ENCODE measurements at regions not wholly inside any gene's neighbourhood (a gene's known extent, or its start where the extent isn't known, plus 50 kb on each side); places are given as distances from the start of the nearest gene placed in this dataset.

DNA sequence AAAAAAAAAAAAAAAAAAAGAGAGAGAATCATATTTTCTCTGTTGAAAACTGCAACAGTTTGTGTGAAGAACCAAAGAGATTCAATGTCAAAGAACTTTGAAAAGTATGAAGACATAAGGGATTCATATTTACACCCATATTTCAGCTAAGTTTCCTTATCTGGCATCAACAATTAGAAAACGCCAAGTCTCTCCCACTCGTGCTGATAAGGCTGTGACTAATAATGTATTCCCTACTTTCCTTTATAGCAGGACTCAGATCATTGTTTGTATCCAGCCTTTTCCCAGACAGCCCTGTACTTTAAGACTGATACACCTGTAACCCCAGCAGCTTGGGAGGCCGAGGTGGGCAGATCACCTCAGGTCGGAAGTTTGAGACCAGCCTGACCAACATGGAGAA lies 54.1 kb upstream of the STK32A start:
- TF ChIP-seq SIN3A (IDR thresholded peaks at IDR 0.05; ENCODE audit: borderline replicate concordance, low read depth, low read length) (no peak), NRF1 (IDR thresholded peaks at IDR 0.05; ENCODE audit: low read depth, low read length) (no peak), TCF12 (IDR thresholded peaks at IDR 0.05) (no peak), RFX5 (IDR thresholded peaks at IDR 0.05; ENCODE audit: low read length) (no peak), MEF2A (IDR thresholded peaks at IDR 0.05; ENCODE audit: borderline replicate concordance, low read depth) (no peak), POLR2AphosphoS5 (IDR thresholded peaks at IDR 0.05; ENCODE audit: low read depth, low read length) (no peak), YY1 (IDR thresholded peaks at IDR 0.05; ENCODE audit: low read depth) (no peak), FOXJ3 (CRISPR knock-in tag; IDR thresholded peaks at IDR 0.05) (no peak), GATA2 (CRISPR knock-in tag; IDR thresholded peaks at IDR 0.05) (no peak)
- TF ChIP-seq, protein P1, sequence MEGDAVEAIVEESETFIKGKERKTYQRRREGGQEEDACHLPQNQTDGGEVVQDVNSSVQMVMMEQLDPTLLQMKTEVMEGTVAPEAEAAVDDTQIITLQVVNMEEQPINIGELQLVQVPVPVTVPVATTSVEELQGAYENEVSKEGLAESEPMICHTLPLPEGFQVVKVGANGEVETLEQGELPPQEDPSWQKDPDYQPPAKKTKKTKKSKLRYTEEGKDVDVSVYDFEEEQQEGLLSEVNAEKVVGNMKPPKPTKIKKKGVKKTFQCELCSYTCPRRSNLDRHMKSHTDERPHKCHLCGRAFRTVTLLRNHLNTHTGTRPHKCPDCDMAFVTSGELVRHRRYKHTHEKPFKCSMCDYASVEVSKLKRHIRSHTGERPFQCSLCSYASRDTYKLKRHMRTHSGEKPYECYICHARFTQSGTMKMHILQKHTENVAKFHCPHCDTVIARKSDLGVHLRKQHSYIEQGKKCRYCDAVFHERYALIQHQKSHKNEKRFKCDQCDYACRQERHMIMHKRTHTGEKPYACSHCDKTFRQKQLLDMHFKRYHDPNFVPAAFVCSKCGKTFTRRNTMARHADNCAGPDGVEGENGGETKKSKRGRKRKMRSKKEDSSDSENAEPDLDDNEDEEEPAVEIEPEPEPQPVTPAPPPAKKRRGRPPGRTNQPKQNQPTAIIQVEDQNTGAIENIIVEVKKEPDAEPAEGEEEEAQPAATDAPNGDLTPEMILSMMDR (IDR thresholded peaks at IDR 0.05): no peak
- TF ChIP-seq, protein P2, sequence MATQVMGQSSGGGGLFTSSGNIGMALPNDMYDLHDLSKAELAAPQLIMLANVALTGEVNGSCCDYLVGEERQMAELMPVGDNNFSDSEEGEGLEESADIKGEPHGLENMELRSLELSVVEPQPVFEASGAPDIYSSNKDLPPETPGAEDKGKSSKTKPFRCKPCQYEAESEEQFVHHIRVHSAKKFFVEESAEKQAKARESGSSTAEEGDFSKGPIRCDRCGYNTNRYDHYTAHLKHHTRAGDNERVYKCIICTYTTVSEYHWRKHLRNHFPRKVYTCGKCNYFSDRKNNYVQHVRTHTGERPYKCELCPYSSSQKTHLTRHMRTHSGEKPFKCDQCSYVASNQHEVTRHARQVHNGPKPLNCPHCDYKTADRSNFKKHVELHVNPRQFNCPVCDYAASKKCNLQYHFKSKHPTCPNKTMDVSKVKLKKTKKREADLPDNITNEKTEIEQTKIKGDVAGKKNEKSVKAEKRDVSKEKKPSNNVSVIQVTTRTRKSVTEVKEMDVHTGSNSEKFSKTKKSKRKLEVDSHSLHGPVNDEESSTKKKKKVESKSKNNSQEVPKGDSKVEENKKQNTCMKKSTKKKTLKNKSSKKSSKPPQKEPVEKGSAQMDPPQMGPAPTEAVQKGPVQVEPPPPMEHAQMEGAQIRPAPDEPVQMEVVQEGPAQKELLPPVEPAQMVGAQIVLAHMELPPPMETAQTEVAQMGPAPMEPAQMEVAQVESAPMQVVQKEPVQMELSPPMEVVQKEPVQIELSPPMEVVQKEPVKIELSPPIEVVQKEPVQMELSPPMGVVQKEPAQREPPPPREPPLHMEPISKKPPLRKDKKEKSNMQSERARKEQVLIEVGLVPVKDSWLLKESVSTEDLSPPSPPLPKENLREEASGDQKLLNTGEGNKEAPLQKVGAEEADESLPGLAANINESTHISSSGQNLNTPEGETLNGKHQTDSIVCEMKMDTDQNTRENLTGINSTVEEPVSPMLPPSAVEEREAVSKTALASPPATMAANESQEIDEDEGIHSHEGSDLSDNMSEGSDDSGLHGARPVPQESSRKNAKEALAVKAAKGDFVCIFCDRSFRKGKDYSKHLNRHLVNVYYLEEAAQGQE (IDR thresholded peaks at IDR 0.05; ENCODE audit: low read depth, low read length): no peak
